WTC11 (cell line): ENCODE measurements at regions not wholly inside any gene's neighbourhood (a gene's known extent, or its start where the extent isn't known, plus 50 kb on each side); places are given as distances from the start of the nearest gene placed in this dataset.

Source experiments
- CBFB ChIP-seq: sonication (generic); formaldehyde crosslinking; IDR thresholded peaks from 2 replicates; pipeline ENCODE4 v1.8.1; 2022; ENCODE audit warnings: mild to moderate bottlenecking, low read depth, missing genetic modification reagents
- CREB1 ChIP-seq: sonication (generic); formaldehyde crosslinking; IDR thresholded peaks from 2 replicates; pipeline ENCODE4 v1.8.0; 2023; ENCODE audit warnings: mild to moderate bottlenecking, missing genetic modification reagents
- CTCF ChIP-seq: fragments of 200-600 bp; IDR thresholded peaks from 2 replicates; pipeline ENCODE4 v1.8.0; 2022; ENCODE audit warnings: antibody characterized with exemption
- RELA ChIP-seq: sonication (generic); formaldehyde crosslinking; IDR thresholded peaks from 2 replicates; pipeline ENCODE4 v1.8.1; 2022; ENCODE audit warnings: missing genetic modification reagents, mild to moderate bottlenecking, borderline replicate concordance
- USF1 ChIP-seq: sonication (generic); formaldehyde crosslinking; IDR thresholded peaks from 2 replicates; pipeline ENCODE4 v1.8.0; 2022; ENCODE audit warnings: mild to moderate bottlenecking, missing genetic modification reagents
- ZBTB21 ChIP-seq: sonication (generic); formaldehyde crosslinking; IDR thresholded peaks from 2 replicates; pipeline ENCODE4 v1.8.1; 2023; ENCODE audit warnings: mild to moderate bottlenecking, missing genetic modification reagents, borderline replicate concordance
- ZNF416 ChIP-seq: fragments of 250-450 bp; sonication (Bioruptor Pico); IDR thresholded peaks from 2 replicates; pipeline ENCODE4 v1.9.0; 2021; ENCODE audit warnings: mild to moderate bottlenecking, inconsistent platforms
- TF ChIP-seq, protein P1 (sequence below): sonication (generic); formaldehyde crosslinking; IDR thresholded peaks from 2 replicates; pipeline ENCODE4 v1.8.1; 2023; ENCODE audit warnings: mild to moderate bottlenecking, missing genetic modification reagents
- TF ChIP-seq, protein P2 (sequence below): sonication (generic); formaldehyde crosslinking; IDR thresholded peaks from 2 replicates; pipeline ENCODE4 v1.8.0; 2023; ENCODE audit warnings: missing genetic modification reagents, mild to moderate bottlenecking, borderline replicate concordance
- TF ChIP-seq, protein P3 (sequence below): sonication (generic); formaldehyde crosslinking; IDR thresholded peaks from 2 replicates; pipeline ENCODE4 v1.8.1; 2023; ENCODE audit warnings: mild to moderate bottlenecking, moderate library complexity, missing genetic modification reagents

GRCh38 chr9:87270848-87271234 lies 226.8 kb upstream of the DAPK1 start:
- TF ChIP-seq ZNF416 (CRISPR knock-in tag) = no peak
- TF ChIP-seq ZBTB21 (CRISPR knock-in tag) = no peak
- TF ChIP-seq, protein P1, sequence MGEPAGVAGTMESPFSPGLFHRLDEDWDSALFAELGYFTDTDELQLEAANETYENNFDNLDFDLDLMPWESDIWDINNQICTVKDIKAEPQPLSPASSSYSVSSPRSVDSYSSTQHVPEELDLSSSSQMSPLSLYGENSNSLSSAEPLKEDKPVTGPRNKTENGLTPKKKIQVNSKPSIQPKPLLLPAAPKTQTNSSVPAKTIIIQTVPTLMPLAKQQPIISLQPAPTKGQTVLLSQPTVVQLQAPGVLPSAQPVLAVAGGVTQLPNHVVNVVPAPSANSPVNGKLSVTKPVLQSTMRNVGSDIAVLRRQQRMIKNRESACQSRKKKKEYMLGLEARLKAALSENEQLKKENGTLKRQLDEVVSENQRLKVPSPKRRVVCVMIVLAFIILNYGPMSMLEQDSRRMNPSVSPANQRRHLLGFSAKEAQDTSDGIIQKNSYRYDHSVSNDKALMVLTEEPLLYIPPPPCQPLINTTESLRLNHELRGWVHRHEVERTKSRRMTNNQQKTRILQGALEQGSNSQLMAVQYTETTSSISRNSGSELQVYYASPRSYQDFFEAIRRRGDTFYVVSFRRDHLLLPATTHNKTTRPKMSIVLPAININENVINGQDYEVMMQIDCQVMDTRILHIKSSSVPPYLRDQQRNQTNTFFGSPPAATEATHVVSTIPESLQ (CRISPR knock-in tag) = no peak
- no peak for TF ChIP-seq CTCF
- TF ChIP-seq CREB1 (CRISPR knock-in tag) = no peak
- TF ChIP-seq RELA = no peak
- no peak for TF ChIP-seq CBFB
- TF ChIP-seq, protein P2, sequence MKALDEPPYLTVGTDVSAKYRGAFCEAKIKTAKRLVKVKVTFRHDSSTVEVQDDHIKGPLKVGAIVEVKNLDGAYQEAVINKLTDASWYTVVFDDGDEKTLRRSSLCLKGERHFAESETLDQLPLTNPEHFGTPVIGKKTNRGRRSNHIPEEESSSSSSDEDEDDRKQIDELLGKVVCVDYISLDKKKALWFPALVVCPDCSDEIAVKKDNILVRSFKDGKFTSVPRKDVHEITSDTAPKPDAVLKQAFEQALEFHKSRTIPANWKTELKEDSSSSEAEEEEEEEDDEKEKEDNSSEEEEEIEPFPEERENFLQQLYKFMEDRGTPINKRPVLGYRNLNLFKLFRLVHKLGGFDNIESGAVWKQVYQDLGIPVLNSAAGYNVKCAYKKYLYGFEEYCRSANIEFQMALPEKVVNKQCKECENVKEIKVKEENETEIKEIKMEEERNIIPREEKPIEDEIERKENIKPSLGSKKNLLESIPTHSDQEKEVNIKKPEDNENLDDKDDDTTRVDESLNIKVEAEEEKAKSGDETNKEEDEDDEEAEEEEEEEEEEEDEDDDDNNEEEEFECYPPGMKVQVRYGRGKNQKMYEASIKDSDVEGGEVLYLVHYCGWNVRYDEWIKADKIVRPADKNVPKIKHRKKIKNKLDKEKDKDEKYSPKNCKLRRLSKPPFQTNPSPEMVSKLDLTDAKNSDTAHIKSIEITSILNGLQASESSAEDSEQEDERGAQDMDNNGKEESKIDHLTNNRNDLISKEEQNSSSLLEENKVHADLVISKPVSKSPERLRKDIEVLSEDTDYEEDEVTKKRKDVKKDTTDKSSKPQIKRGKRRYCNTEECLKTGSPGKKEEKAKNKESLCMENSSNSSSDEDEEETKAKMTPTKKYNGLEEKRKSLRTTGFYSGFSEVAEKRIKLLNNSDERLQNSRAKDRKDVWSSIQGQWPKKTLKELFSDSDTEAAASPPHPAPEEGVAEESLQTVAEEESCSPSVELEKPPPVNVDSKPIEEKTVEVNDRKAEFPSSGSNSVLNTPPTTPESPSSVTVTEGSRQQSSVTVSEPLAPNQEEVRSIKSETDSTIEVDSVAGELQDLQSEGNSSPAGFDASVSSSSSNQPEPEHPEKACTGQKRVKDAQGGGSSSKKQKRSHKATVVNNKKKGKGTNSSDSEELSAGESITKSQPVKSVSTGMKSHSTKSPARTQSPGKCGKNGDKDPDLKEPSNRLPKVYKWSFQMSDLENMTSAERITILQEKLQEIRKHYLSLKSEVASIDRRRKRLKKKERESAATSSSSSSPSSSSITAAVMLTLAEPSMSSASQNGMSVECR (CRISPR knock-in tag) = no peak
- TF ChIP-seq USF1 (CRISPR knock-in tag) = no peak
- TF ChIP-seq, protein P3, sequence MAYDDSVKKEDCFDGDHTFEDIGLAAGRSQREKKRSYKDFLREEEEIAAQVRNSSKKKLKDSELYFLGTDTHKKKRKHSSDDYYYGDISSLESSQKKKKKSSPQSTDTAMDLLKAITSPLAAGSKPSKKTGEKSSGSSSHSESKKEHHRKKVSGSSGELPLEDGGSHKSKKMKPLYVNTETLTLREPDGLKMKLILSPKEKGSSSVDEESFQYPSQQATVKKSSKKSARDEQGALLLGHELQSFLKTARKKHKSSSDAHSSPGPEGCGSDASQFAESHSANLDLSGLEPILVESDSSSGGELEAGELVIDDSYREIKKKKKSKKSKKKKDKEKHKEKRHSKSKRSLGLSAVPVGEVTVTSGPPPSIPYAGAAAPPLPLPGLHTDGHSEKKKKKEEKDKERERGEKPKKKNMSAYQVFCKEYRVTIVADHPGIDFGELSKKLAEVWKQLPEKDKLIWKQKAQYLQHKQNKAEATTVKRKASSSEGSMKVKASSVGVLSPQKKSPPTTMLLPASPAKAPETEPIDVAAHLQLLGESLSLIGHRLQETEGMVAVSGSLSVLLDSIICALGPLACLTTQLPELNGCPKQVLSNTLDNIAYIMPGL (CRISPR knock-in tag) = no peak
